COLO829 (cell line): ENCODE measurements at regions not wholly inside any gene's neighbourhood (a gene's known extent, or its start where the extent isn't known, plus 50 kb on each side); places are given as distances from the start of the nearest gene placed in this dataset.

Experiments
- DNase-seq: peaks from one replicate; pipeline ENCODE4 v3.0.0; 2012; ENCODE audit warnings: low spot score

DNA sequence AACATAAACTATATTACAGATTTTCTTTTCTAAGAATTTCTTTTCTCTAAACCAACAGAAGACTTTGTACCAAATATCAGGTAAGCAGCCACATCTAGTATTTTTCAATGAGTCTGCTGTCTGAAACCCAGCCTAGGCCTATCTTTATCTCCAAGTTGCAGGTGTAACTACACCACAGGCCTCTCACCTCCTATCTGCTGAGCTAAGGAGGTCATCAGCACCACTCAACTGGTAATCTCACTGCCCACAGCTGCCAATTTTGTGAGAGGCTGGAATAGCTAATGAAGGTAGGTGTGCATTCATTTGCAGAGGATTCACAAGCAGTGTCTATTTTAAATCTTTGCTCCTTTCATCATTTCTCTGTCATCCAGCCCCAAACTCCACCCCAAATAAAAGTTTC lies 584.8 kb downstream of the HDGFL1 start:
- no peak for DNase-seq

- DNase-seq = no peak
Measured at GRCh38 chr6:23170049-23170448, 600.7 kb downstream of the HDGFL1 start.

GRCh38 chr6:23173234-23173633 lies 603.9 kb downstream of the HDGFL1 start:
- no peak for DNase-seq

DNA sequence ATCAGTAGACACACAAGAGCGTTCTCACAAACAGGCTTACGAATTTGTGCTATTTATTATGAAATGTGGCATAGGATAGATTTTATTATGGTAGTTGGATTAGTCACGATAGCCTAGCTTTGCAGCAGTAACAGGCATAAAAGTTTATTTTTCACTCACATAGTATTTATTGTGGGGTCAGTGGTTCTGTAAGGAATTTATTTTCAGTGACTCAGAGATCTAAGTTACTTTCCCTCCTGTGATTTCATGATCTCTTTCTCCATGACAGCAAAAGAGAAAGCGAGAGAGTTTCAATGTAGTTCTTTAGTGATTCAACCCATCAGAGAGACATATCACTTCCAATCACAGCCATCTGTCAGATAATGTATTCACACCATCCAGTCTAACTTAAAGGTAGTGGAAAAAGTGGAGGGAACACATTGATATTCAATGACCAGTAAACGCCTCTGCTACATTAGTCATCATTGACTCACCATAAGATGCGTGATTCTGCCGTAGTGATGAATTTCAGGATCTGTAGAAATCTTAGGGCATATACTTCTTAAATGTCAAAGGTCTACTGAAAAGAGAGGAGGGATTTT lies 605.5 kb downstream of the HDGFL1 start:
- DNase-seq = peak; percentile 91

DNA sequence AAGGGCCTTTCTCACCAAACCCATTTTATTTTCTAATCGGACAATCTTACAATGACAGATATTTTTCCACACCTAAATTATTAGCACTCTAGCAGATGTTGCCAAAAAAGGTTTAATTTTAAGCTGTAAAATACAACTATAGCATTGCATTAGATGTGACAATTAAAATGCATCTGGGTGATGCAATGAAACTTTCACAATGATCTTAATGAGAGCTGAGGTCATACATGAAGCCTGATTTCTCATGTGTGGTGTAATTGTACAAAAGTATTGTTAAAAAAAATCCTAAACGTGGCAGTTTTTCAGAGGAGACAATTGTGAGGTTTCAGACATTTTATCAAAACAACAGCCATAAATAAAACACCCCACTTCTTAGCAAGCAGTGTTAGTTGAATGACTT lies 606.0 kb downstream of the HDGFL1 start:
- no peak for DNase-seq

- no peak for DNase-seq
Measured at GRCh38 chr6:23176471-23176870, 607.1 kb downstream of the HDGFL1 start.

DNA sequence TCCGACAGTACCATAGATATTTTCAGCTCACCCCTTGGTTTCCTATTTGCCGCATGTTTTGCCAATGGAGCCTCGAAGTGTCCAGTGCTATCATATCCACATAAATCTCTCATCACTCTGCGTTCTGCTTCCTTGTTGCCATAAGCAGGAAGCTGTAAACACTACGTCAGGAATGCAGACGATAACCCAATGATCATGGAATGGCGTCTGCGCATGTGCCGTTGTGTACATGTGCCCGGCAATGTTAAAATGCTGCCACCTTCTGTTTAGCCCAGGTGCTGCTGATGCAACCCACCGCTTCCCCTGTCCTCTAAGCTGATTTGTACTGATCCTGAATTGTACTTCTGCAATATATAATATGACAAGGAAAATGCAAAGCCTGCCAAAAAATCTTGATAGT lies 607.5 kb downstream of the HDGFL1 start:
- no peak for DNase-seq

- DNase-seq = no peak
Measured at GRCh38 chr6:23177806-23178205, 608.4 kb downstream of the HDGFL1 start.

- no peak for DNase-seq
Measured at GRCh38 chr6:23179994-23180393, 610.6 kb downstream of the HDGFL1 start.

GRCh38 chr6:23180504-23181293 lies 611.3 kb downstream of the HDGFL1 start:
- DNase-seq = no peak

- no peak for DNase-seq
Measured at GRCh38 chr6:23181356-23182110, 612.2 kb downstream of the HDGFL1 start.

GRCh38 chr6:23183846-23184245 lies 614.5 kb downstream of the HDGFL1 start:
- DNase-seq = no peak

DNA sequence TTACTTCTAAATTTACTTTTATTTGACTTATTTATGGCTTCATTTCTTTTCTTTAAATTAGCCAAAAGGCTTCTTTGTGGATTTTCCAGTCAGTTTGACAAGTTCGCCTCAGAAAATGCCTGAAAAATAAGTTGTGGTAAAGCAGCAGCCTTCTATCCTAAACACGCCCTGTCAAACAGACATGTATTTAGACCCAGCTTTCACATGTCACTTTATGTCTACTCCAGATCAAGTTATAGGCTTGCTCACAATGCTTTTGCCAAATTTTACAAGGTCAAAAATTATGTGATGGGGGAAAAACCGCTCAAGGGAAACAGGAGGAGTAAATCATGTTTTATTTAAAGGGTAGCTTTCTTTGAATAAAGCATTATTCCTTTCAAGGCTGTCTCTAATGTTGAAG lies 615.0 kb downstream of the HDGFL1 start:
- no peak for DNase-seq

- no peak for DNase-seq
Measured at GRCh38 chr6:23195487-23195886, 626.1 kb downstream of the HDGFL1 start.

GRCh38 chr6:23199541-23199940 lies 630.2 kb downstream of the HDGFL1 start:
- DNase-seq = no peak

- no peak for DNase-seq
Measured at GRCh38 chr6:23200946-23201345, 631.6 kb downstream of the HDGFL1 start.

GRCh38 chr6:23202207-23202606 lies 632.8 kb downstream of the HDGFL1 start:
- no peak for DNase-seq

GRCh38 chr6:23212398-23212797 lies 643.0 kb downstream of the HDGFL1 start:
- DNase-seq = no peak

GRCh38 chr6:23213193-23213592 lies 643.8 kb downstream of the HDGFL1 start:
- DNase-seq = no peak

- no peak for DNase-seq
Measured at GRCh38 chr6:23213651-23214050, 644.3 kb downstream of the HDGFL1 start.

DNA sequence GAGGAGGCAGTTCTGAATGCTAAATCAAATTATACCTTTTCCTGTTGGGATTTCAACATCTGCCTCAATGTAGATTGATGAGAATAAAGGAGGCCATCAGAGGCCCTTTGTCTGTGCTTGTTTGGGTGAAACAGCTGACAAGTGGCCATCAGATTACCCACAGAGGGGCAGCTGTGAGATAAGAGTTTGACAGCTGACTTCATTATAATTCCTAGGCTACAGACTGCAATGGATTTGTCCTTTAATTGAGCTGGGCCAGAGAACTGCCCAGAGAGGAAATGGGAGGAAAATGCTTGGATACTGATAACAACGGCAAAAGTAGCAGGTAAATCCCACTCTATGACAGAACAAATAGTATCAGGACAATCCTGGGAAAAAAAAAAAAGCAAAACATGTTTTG lies 649.4 kb downstream of the HDGFL1 start:
- no peak for DNase-seq

GRCh38 chr6:23222724-23223123 lies 653.4 kb downstream of the HDGFL1 start:
- no peak for DNase-seq

DNA sequence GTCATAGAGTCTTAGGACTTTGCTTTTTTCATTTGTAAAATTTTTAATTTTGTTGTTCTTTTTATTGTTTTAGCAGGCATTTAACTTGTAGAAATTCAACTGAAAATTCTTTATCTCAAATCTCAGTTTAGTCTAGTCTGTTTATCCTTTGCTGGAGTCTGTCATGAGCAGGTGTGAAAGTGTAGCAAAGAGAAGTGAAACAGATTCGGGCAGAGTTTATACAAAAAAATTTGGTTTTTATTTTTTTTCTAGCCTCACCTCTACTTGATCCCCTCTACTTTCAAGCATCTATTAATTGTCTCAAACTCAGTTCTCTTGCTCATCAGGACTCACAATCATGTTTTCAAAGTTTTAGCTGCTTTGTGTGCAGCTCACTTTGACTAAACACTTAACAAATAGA lies 655.2 kb downstream of the HDGFL1 start:
- no peak for DNase-seq
